Breast epithelium (tissue), 4 donors: ENCODE measurements at regions not wholly inside any gene's neighbourhood (a gene's known extent, or its start where the extent isn't known, plus 50 kb on each side); places are given as distances from the start of the nearest gene placed in this dataset.

ENCODE experiments used
- DNase-seq, 2 donors: peaks; one replicate each; pipeline ENCODE4 v3.0.0-alpha.2; 2019; ENCODE audit warnings: low spot score in 2 of 2
- H3K27ac ChIP-seq, 2 donors: fragments of 200-600 bp; sonication (generic) in 1 of 2; one replicate each; pipeline ENCODE4 v1.5.1; 2016 to 2019; ENCODE audit warnings: mild to moderate bottlenecking in 1 of 2
- H3K27me3 ChIP-seq, 2 donors: fragments of 200-600 bp; sonication (generic) in 1 of 2; one replicate each; pipeline versions ENCODE4 v1.5.1 to v1.6.0; 2017 to 2019; ENCODE audit warnings: control low read depth in 1 of 2, mild to moderate bottlenecking in 1 of 2
- H3K36me3 ChIP-seq: fragments of 200-600 bp; one replicate; pipeline ENCODE4 v1.5.1; 2019
- H3K4me1 ChIP-seq, 2 donors: fragments of 200-600 bp; sonication (generic); one replicate each; pipeline ENCODE4 v1.5.1; 2016 to 2019; ENCODE audit warnings: control low read depth in 1 of 2
- H3K4me3 ChIP-seq, 3 donors: fragments of 200-600 bp; sonication (generic); 1 replicate in 2 of 3; 2 replicates in 1 of 3; pipeline ENCODE4 v1.5.1; 2016 to 2019; ENCODE audit warnings: mild to moderate bottlenecking in 3 of 3, moderate library complexity in 2 of 3
- H3K9me3 ChIP-seq, 2 donors: fragments of 200-600 bp; sonication (generic) in 1 of 2; one replicate each; pipeline ENCODE4 v1.5.1; 2016 to 2019; ENCODE audit warnings: control low read depth in 1 of 2
- CTCF ChIP-seq, 3 donors: fragments of 450-650 bp; IDR thresholded peaks; one replicate each; pipeline ENCODE4 v1.5.1; 2016 to 2017; ENCODE audit warnings: antibody characterized with exemption in 3 of 3, mild to moderate bottlenecking in 3 of 3, moderate library complexity in 3 of 3
- POLR2A ChIP-seq: fragments of 450-650 bp; IDR thresholded peaks from one replicate; pipeline ENCODE4 v1.6.1; 2016; ENCODE audit warnings: antibody characterized with exemption, mild to moderate bottlenecking, moderate library complexity
- POLR2AphosphoS5 ChIP-seq, 3 donors: sonication (generic); formaldehyde crosslinking; IDR thresholded peaks; one replicate each; pipeline ENCODE4 v1.6.1; 2017; ENCODE audit warnings: antibody characterized with exemption in 3 of 3
- intact Hi-C: fragments of 100-400 bp; cut with DNase I; formaldehyde crosslinking; loops from one replicate; pipeline ENCODE4 v1.15.1; 2023; ENCODE audit warnings: low total_unique reads

DNA sequence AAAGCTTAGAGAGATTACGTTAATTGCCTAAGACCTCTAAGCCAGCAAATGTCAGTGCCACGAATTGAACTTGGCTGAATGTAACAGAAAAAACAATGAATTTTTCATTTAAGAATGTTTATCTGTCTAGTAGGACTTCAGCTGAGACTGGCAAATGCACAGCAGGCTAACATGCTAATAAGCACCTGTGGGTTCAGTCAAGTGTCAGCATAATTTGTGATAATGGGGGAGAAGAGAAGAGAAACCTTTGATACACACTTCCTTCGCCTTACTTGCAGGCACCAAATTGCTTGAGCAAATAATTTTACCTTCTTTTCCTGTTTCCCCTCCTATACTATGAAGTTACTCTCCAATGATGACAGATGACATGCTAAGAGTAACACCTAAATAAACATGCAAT is 1136.5 kb upstream of the SORCS1 start:
- DNase-seq: no peak
- no peak for TF ChIP-seq CTCF (IDR thresholded peaks at IDR 0.05)
- TF ChIP-seq POLR2AphosphoS5 (IDR thresholded peaks at IDR 0.05): no peak
- no peak for TF ChIP-seq POLR2A
- Histone ChIP-seq H3K27me3 (no peaks in the 10 kb centered on the region), H3K4me1 (no peaks in the 10 kb centered on the region), H3K27ac (no peak overlapping the region), H3K36me3 (no peaks in the 10 kb centered on the region), H3K9me3 (no peaks in the 10 kb centered on the region), H3K4me3 (no peak overlapping the region)
- intact Hi-C loops: no loop called here

GRCh38 chr10:108290823-108291222 is 1126.3 kb upstream of the SORCS1 start:
- intact Hi-C loops: no loop called here
- TF ChIP-seq CTCF (IDR thresholded peaks at IDR 0.05) (no peak), POLR2AphosphoS5 (IDR thresholded peaks at IDR 0.05) (no peak), POLR2A (no peak)
- Histone ChIP-seq H3K9me3 (peaks cover 1 to 9% of the 10 kb centered on the region in 2 donors), H3K4me3 (no peak overlapping the region), H3K27ac (no peak overlapping the region), H3K4me1 (no peaks in the 10 kb centered on the region), H3K36me3 (no peaks in the 10 kb centered on the region), H3K27me3 (no peaks in the 10 kb centered on the region)
- DNase-seq: no peak

GRCh38 chr10:108275895-108276685 is 1111.6 kb upstream of the SORCS1 start:
- Histone ChIP-seq H3K27ac (no peak overlapping the region), H3K9me3 (peaks cover 0 to 3% of the 10 kb centered on the region in 2 donors), H3K27me3 (no peaks in the 10 kb centered on the region), H3K36me3 (no peaks in the 10 kb centered on the region), H3K4me3 (no peak overlapping the region), H3K4me1 (no peaks in the 10 kb centered on the region)
- no peak for DNase-seq
- intact Hi-C loops: no loop called here
- no peak for TF ChIP-seq CTCF (IDR thresholded peaks at IDR 0.05)
- no peak for TF ChIP-seq POLR2AphosphoS5 (IDR thresholded peaks at IDR 0.05)
- no peak for TF ChIP-seq POLR2A

GRCh38 chr10:108260383-108260906 is 1095.9 kb upstream of the SORCS1 start:
- Histone ChIP-seq H3K27me3 (no peaks in the 10 kb centered on the region), H3K27ac (no peak overlapping the region)

More at GRCh38 chr10:108260383-108260906, 1095.9 kb upstream of the SORCS1 start:
- Histone ChIP-seq H3K36me3 (no peaks in the 10 kb centered on the region), H3K9me3 (no peaks in the 10 kb centered on the region), H3K4me1 (no peaks in the 10 kb centered on the region), H3K4me3 (no peak overlapping the region)
- intact Hi-C loops: no loop called here
- TF ChIP-seq POLR2AphosphoS5 (IDR thresholded peaks at IDR 0.05) (no peak), CTCF (IDR thresholded peaks at IDR 0.05) (no peak), POLR2A (no peak)
- no peak for DNase-seq
